ENCODE measurements at regions not wholly inside any gene's neighbourhood (a gene's known extent, or its start where the extent isn't known, plus 50 kb on each side); places are given as distances from the start of the nearest gene placed in this dataset.

DNA sequence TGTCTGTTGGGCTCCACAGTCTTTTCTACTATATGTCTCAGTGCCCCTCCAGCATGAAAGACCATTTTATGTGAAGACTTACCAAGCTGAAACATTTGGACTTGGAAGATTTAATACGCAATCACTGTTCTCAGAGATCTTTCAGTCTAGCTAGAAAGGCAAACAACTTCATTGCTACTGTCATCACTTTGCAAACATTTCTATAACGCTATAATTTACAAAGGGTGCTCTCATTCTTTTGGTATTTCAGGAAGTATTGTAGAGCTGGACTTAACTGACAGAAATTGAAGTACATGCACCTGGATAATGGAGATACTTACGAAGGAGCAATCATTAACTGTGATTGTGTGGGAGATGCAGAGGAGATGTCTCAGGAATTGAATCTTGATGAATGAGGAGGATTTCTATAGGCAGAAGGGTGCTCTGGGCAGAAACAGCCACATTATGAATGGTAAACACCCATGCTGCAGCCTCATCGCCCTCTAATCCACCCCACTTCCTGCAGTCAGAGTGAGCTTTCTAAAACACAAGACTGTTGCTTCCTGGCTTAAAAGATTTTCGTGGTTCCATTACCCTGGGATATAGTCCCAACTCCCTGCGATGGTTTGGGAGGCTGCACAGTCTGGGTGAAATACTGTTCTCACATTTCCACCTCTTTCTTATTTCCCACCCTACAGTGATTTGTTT, 75.1 kb upstream of the GNG12 start:
- TF ChIP-seq POLR2A (IDR thresholded peaks at IDR 0.05; ENCODE audit: low read length) (no peak), GATA1 (IDR thresholded peaks at IDR 0.05; ENCODE audit: low read depth, low read length) (no peak)

Data from erythroblast (primary cell).